GM11168 (cell line): ENCODE measurements at regions not wholly inside any gene's neighbourhood (a gene's known extent, or its start where the extent isn't known, plus 50 kb on each side); places are given as distances from the start of the nearest gene placed in this dataset.
"Not testable (repeated sequence)": the region's sequence is repeated elsewhere in the genome, so short reads cannot be mapped to it uniquely, and the experiment has no call there.

Source experiments
- in situ Hi-C: fragments of 300-500 bp; cut with MboI; formaldehyde crosslinking; loops from one replicate; pipeline ENCODE4 v1.12.0; 2022; ENCODE audit warnings: low sequenced_read_pairs; ENCODE audit not compliant: unreplicated experiment

GRCh38 chr3:168688267-168688666, 592.5 kb upstream of the GOLIM4 start:
- in situ Hi-C loops, result no loop called here

DNA sequence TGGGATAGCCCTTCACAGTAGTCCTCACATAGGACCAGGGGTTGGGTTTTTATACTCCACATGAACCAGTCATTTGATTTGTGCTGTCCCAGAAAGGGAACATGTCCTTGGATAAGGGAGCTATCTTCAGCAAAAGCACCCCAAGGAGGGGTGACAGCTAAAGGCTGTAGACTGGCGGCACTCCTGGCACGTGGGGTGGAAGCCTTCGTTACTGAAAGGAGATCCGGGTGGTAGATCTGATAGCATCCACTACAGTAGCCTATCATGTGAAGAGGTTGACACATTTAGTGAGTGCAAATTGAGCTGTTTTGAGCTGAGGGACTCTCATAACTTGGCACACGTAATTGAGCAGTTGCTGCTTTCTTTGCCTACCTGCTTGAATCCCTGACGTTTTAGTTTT, 588.8 kb upstream of the GOLIM4 start:
- in situ Hi-C loops, result no loop called here

DNA sequence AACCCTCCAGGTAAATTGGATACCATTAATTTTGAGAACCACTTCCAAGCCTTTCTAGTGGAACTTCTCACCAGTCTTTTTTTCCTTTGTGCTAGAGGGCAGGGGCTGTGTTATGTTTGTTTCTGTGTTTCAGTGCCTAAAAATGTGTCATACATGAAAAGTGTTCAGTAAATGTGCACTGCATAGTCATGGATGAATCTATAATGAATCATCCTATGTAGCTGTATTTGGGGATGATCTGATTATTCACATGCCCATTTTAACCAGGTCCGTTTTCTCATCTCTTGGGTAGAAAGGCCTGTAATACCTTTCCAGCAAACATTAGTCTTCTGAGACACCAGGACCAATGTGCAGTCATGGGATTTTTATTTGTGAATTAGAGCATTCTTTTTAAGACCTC, 583.0 kb upstream of the GOLIM4 start:
- in situ Hi-C loops, result no loop called here

- in situ Hi-C loops, result no loop called here
Observed at GRCh38 chr3:168671091-168671490, 575.4 kb upstream of the GOLIM4 start.

DNA sequence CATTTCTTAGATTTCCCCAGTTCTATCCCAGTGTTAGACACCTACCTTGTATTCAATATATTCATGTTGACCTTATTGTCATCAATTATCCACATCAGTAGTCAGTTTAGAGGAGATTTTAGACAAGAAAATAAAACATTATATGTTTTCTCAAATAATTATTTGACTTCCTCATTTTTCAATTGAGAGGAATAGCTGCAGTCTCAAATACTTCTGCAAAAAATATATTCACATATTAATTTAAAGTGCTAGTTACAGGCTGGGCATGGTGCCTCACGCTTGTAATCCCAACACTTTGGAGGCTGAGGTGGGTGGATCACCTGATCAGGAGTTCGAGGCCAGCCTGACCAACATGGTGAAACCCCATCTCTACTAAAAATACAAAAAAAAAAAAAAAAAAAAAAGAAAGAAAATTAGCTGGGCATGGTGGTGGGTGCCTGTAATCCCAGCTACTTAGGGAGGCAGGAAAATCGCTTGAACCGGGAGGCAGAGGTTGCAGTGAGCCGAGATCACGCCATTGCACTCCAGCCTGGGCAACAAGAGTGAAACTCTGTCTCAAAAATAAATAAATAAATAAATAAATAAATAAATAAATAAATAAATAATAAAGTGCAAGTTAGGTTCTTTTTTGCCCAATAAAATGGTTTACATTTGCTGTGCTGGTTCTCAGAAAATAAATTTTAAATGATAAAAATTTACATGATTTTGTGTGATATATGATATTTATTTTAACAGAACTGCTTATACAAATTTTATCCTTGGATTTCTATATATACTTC, 565.3 kb upstream of the GOLIM4 start:
- in situ Hi-C loops, result not testable (repeated sequence)

GRCh38 chr3:168659015-168659414, 563.3 kb upstream of the GOLIM4 start:
- in situ Hi-C loops, result no loop called here

DNA sequence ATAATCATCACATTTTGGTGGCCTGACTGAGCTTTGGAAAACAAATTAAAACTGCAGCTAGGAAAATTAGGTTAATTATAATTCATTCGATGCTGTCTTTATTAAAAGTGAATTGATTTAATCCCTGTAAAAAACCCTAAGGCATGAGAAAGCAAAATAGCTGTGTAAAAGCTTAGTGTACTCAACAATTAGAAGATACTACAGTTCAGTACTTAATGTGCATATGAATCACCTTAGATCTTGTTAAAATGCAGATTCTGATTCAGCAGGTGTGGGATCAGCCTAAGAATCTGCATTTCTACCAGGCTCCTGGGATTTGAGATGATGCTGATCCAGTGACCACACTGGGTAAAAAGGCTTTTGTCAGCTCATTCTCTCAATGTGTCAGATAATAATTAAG, 559.9 kb upstream of the GOLIM4 start:
- in situ Hi-C loops, result no loop called here

DNA sequence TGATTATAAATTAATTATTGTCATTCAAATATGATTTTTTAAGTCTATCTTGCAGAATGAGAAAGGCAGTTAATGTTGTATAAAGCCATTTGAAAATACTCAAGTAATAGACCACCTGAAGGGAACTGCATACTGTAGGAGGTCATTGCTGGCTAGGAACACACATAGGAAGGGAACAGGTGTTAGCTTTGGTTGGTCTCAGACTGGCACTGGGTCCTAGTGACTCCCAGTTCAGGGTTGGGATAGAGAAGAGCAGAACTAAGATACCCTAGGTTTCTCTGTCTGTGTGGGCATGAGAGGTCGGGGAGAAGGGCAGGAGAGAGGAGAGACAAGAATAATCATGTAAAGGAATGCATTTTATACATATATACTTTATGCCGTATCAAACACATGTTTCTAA, 559.0 kb upstream of the GOLIM4 start:
- in situ Hi-C loops, result no loop called here

GRCh38 chr3:168653255-168653654, 557.5 kb upstream of the GOLIM4 start:
- in situ Hi-C loops, result no loop called here

DNA sequence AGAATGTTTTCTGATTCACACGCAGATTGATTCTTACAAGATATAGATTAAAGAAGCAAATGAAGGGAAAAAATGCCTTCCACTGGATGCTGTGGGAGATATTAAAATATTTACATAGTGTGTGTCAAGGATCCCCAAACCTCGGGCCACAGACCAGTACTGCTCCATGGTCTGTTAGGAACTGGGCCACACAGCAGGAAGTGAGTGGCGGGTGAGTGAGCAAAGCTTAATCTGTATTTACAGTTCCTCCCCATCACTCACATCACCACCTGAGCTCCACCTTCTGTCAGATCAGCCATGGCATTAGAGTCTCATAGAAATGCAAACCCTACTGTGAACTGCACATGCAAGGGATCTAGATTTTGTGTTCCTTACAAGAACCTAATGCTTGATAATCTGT, 552.6 kb upstream of the GOLIM4 start:
- in situ Hi-C loops, result no loop called here

GRCh38 chr3:168647582-168647981, 551.9 kb upstream of the GOLIM4 start:
- in situ Hi-C loops, result no loop called here

DNA sequence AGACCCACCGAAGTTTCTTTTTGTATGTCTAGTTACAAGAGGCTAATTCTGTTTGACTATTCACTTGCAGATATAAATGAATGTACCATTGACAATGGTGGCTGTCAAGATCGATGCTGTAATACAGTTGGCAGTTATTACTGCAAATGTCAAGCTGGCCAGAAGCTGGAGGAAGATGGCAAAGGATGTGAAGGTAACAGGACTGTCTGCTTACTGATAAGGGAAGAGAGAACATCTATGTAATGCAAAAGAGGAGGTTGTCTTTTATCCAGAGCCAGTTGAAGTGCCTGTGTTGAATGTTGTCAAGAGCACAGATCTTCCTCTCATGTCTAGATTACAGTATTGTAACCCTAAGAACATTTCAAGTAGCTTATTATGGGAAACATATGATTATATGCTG, 549.5 kb upstream of the GOLIM4 start:
- in situ Hi-C loops, result no loop called here

DNA sequence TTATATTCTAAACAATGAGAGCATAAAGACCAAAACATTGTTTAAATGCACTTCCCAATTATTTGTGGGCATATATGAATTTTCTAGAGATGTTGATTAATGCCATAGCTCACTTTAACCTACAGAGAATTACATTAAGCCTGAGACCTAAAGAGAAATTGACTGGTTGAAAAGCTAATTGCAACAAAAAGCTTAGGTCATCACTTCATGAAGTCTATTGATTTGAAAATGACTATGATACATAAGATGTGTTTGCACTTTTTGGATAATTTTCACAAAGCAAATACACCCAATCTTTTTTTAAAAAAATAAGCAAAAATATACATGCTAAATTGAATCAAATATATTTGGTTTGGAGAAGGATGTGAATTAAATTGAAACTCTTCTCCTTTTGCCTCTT, 532.8 kb upstream of the GOLIM4 start:
- in situ Hi-C loops, result no loop called here

GRCh38 chr3:168625477-168625876, 529.8 kb upstream of the GOLIM4 start:
- in situ Hi-C loops, result no loop called here

DNA sequence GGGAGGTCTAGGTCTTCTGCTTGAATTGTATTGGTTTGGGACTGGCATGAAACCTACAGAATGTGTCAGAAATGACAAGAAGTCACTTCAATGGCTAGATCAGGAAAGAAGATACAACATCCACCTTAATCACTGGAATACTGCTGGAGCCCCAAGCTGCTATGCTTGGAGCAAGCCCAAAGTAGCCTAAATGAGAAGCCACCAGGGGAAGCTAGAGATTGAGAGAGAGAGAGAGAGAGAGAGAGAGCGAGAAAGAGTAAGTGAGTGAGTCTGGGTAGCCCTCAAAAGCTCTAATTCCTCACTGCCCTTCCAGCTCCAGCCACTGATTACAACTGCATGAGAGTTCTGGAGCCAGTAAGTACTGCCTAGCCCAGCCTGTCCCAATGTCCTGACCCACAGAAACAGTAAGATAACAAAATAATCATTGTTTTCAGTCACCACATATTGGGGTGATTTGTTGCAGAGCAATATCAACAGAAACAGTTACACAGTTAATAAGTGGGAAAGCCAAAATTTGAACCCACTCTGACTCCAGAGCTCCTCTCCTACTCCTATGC, 529.2 kb upstream of the GOLIM4 start:
- in situ Hi-C loops, result loop anchor here (25.0 kb wide), 1 partner anchor 413 kb away; no protein-coding TSS in a partner anchor

DNA sequence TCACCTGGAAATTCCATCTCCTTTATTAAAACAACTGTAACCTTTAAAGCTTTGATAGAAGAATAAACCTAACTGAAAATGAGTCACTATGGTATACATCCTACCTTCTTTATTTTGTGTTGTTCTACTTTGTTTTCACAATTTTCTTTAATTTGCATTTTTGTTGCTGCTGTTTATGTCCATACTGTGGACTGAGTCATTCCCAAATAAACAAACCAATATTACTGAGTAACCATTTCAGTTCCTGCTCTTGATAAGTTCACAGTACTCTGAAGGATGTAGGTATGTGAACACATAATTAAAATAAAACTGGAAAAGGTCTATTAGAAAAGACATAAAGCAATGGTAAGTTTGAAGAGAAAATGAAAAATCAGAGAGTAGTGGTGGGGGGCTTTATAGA, 528.5 kb upstream of the GOLIM4 start:
- in situ Hi-C loops, result loop anchor here (25.0 kb wide), 1 partner anchor 412 kb away; no protein-coding TSS in a partner anchor

GRCh38 chr3:168622795-168623194, 527.1 kb upstream of the GOLIM4 start:
- in situ Hi-C loops, result loop anchor here (25.0 kb wide), 1 partner anchor 410 kb away; no protein-coding TSS in a partner anchor

DNA sequence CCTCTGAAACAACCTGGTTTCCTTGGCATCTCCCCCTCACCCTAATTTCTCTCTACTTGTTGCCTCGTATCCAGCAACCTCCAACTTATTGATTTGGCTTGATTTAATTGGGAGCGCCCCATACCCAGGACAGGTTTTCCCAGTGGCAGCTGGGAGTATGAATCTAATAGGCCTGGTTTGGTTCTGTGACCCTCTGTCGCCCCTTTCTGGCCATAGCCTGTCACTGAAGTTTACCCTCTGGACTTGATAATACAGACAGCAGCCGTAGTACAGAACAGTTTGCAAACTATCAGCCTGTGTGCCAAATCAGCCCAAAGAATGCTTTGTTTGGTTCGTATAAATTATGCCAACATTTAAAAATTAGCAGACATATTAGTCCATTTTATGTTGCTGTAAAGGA, 525.1 kb upstream of the GOLIM4 start:
- in situ Hi-C loops, result loop anchor here (25.0 kb wide), 1 partner anchor 409 kb away; no protein-coding TSS in a partner anchor

DNA sequence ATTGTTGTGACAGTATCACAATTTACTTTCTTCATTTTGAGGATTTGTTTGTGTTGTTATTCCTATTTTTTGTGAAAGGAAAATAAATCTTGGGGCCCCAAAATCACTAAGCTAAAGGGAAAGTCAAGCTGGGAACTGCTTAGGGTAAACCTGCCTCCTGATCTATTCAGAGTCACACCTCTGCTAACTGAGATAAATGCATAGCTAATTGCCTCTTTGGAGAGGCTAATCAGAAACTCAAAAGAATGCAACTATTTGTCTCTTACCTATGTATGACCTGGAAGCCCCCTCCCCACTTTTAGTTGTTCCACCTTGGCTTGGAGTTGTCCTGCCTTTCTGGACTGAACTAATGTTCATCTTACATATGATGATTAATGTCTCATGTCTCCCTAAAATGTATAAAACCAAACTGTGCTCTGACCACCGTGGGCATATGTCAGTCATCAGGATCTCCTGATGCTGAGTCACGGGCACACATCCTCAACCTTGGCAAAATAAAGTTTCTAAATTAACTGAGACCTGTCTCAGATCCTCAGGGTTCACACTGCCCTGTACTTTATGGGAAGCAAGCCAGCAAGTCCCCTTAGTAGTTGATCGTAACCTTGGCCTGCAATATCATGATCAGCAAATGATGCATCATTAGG, 523.2 kb upstream of the GOLIM4 start:
- in situ Hi-C loops, result loop anchor here (25.0 kb wide), 1 partner anchor 407 kb away; no protein-coding TSS in a partner anchor

GRCh38 chr3:168617658-168618057, 521.9 kb upstream of the GOLIM4 start:
- in situ Hi-C loops, result loop anchor here (25.0 kb wide), 1 partner anchor 405 kb away; no protein-coding TSS in a partner anchor

DNA sequence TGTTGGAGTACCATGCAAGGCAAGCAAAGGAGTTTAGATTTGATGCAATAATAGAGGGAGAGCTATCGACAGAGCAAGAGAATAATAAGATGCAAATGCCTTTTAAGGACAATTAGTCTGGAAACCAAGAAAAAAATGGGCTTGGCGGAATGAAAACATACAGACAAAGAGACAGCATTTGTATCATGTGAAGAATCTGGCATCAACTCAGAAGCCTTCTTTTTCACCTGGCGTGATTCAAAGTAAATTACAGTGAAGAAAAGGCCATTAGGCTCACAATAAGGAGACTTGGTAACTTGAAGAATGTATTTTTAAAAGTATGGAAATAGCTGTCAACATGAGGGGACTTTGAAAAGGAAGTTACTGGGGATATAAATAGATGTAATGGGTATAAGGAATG, 521.2 kb upstream of the GOLIM4 start:
- in situ Hi-C loops, result loop anchor here (25.0 kb wide), 1 partner anchor 405 kb away; no protein-coding TSS in a partner anchor
